ENCODE measurements at regions not wholly inside any gene's neighbourhood (a gene's known extent, or its start where the extent isn't known, plus 50 kb on each side); places are given as distances from the start of the nearest gene placed in this dataset.
"Not testable (repeated sequence)": the region's sequence is repeated elsewhere in the genome, so short reads cannot be mapped to it uniquely, and the experiment has no call there.

DNA sequence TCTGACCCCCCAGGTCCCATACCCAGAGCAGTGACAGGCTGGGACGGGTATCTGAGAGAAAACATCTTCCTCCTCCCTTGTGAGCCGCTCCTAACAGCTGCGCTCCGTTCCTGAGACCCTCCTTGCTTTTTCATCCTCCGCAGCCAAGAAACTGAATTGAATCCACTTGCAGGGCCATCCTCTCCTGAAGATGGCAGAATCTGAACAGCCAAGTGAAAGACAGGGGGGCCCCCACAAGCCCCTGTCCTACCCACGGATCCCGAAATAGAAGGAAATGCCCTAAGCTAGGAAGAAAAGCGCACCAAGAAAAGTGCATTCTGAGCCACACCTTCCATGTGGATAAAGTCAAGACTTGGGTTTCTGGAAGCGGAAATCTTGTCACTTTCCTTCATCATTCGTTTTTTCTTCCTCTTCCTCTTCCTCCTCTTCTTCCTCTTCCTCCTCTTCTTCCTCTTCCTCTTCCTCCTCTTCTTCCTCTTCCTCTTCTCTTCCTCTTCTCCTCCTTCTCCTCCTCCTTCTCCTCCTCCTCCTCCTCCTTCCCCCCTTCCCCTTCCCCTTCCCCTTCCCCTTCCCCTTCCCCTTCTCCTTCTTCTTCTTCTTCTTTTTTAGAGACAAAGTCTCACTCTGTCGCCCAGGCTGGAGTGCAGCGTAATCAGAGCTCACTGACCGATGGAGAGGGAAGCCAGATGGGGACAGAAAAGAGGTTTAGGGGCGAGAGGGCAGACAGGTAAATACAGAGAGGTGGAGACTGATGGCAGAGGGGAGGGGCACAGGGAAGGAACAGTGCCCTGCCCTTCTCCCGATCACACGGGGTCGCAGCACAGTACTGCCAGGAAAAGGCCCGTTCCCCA, 86.0 kb upstream of the WWC2 start:
- WGBS, 2 donors = 49 to 73% methylated on average over 18 of the region's 18 CpGs
- DNase-seq = peak in 1 of 3 donors; percentile 4
- no peaks in the 10 kb centered on the region for H3K9me3 ChIP-seq (ENCODE audit: control insufficient read depth in 4 of 4, insufficient read depth in 3 of 4, low read length in 3 of 4)
- no peak overlapping the region for H3K4me3 ChIP-seq
- no peak overlapping the region for H3K9ac ChIP-seq (ENCODE audit: insufficient read depth in 1 of 2, low read length in 2 of 2)
- no peak overlapping the region for H3K27ac ChIP-seq (ENCODE audit: low read depth in 1 of 2, low read length in 1 of 2)
- H3K36me3 ChIP-seq (ENCODE audit: control insufficient read depth in 4 of 4, insufficient read depth in 4 of 4, low read length in 4 of 4) = no peaks in the 10 kb centered on the region
- TF ChIP-seq, protein P1, sequence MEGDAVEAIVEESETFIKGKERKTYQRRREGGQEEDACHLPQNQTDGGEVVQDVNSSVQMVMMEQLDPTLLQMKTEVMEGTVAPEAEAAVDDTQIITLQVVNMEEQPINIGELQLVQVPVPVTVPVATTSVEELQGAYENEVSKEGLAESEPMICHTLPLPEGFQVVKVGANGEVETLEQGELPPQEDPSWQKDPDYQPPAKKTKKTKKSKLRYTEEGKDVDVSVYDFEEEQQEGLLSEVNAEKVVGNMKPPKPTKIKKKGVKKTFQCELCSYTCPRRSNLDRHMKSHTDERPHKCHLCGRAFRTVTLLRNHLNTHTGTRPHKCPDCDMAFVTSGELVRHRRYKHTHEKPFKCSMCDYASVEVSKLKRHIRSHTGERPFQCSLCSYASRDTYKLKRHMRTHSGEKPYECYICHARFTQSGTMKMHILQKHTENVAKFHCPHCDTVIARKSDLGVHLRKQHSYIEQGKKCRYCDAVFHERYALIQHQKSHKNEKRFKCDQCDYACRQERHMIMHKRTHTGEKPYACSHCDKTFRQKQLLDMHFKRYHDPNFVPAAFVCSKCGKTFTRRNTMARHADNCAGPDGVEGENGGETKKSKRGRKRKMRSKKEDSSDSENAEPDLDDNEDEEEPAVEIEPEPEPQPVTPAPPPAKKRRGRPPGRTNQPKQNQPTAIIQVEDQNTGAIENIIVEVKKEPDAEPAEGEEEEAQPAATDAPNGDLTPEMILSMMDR (IDR thresholded peaks at IDR 0.05; ENCODE audit: control extremely low read depth, extremely low read depth) = no peak
- H3K4me1 ChIP-seq (ENCODE audit: control insufficient read depth in 5 of 5, insufficient read depth in 5 of 5, low read length in 5 of 5) = no peaks in the 10 kb centered on the region
- no peak for ATAC-seq (ENCODE audit: insufficient read depth, low FRiP score)
- H3K27me3 ChIP-seq (ENCODE audit: control insufficient read depth in 3 of 3, insufficient read depth in 3 of 3, low read length in 2 of 3) = peaks cover 0 to 15% (median 0%) of the 10 kb centered on the region in 3 donors

DNA sequence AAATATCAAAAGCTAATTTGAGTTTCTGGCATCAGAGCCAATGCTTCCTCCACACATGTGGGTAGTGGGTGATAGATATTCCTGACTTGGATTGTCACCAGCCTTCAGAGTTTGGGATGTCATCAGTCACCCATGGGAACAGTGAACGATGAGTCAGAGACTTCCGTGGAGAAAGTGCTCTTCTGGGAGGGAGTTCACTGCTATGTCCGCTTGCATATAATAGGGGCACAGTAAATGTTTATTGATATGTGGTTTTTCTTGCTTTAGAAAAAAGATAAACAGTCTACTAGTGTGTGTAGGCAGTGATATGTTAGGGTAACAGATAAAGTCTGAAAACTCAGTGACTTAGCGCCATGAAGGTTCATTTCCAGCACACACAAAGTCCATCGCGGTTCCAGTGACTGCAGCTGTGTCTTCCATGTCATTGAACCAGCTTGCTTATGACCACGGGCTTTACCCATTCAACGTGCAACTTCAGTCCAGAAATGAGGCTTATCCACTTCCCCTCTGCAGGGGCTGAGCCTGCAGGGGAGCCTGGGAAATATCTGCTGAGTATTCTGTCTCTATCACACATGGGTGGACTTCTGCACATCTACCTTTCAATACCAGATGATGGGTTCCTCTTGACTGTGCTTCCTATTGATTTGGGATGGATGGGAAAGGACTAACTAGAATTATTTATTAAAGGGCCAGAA, 87.7 kb upstream of the WWC2 start:
- Histone ChIP-seq H3K36me3 (ENCODE audit: control insufficient read depth in 4 of 4, insufficient read depth in 4 of 4, low read length in 4 of 4) (no peaks in the 10 kb centered on the region), H3K9me3 (ENCODE audit: control insufficient read depth in 4 of 4, insufficient read depth in 3 of 4, low read length in 3 of 4) (no peaks in the 10 kb centered on the region), H3K4me3 (no peak overlapping the region), H3K27ac (ENCODE audit: low read depth in 1 of 2, low read length in 1 of 2) (no peak overlapping the region), H3K27me3 (ENCODE audit: control insufficient read depth in 3 of 3, insufficient read depth in 3 of 3, low read length in 2 of 3) (peaks cover 0 to 15% (median 0%) of the 10 kb centered on the region in 3 donors), H3K4me1 (ENCODE audit: control insufficient read depth in 5 of 5, insufficient read depth in 5 of 5, low read length in 5 of 5) (no peaks in the 10 kb centered on the region), H3K9ac (ENCODE audit: insufficient read depth in 1 of 2, low read length in 2 of 2) (no peak overlapping the region)
- 78% methylated on average over 8 of the region's 8 CpGs for WGBS, 2 donors
- no peak for ATAC-seq (ENCODE audit: insufficient read depth, low FRiP score)
- DNase-seq = peak in 1 of 3 donors; percentile 0
- TF ChIP-seq, protein P1 (IDR thresholded peaks at IDR 0.05; ENCODE audit: control extremely low read depth, extremely low read depth) = no peak

DNA sequence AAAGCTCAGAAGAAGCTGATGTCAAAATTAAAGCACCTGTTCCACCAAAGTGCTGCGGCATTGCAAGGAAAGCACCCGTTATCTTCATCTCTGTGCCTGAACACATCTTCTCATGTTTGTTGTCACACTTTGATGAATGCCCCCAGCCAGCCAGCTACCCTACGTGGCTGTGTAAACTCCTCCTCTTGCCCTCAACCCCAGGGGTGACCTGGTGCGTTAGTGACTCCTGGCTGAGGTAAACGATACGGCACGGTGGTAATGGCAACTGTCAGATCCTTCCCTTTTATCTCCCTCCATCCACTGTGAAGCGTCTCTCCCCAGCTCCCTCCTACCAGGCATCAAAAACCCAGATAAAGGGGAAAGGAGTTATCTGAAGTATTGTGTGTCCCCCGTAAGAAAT, 90.6 kb upstream of the WWC2 start:
- H3K27ac ChIP-seq (ENCODE audit: low read depth in 1 of 2, low read length in 1 of 2) = no peak overlapping the region
- peaks cover 0 to 3% (median 0%) of the 10 kb centered on the region in 4 donors for H3K9me3 ChIP-seq (ENCODE audit: control insufficient read depth in 4 of 4, insufficient read depth in 3 of 4, low read length in 3 of 4)
- ATAC-seq (ENCODE audit: insufficient read depth, low FRiP score) = no peak
- 26 to 28% methylated on average over 9 of the region's 9 CpGs for WGBS, 2 donors
- TF ChIP-seq, protein P1 (IDR thresholded peaks at IDR 0.05; ENCODE audit: control extremely low read depth, extremely low read depth) = no peak
- no peaks in the 10 kb centered on the region for H3K36me3 ChIP-seq (ENCODE audit: control insufficient read depth in 4 of 4, insufficient read depth in 4 of 4, low read length in 4 of 4)
- no peak overlapping the region for H3K9ac ChIP-seq (ENCODE audit: insufficient read depth in 1 of 2, low read length in 2 of 2)
- H3K4me3 ChIP-seq = no peak overlapping the region
- no peaks in the 10 kb centered on the region for H3K4me1 ChIP-seq (ENCODE audit: control insufficient read depth in 5 of 5, insufficient read depth in 5 of 5, low read length in 5 of 5)
- H3K27me3 ChIP-seq (ENCODE audit: control insufficient read depth in 3 of 3, insufficient read depth in 3 of 3, low read length in 2 of 3) = peaks cover 0 to 15% (median 0%) of the 10 kb centered on the region in 3 donors
- DNase-seq = no peak

DNA sequence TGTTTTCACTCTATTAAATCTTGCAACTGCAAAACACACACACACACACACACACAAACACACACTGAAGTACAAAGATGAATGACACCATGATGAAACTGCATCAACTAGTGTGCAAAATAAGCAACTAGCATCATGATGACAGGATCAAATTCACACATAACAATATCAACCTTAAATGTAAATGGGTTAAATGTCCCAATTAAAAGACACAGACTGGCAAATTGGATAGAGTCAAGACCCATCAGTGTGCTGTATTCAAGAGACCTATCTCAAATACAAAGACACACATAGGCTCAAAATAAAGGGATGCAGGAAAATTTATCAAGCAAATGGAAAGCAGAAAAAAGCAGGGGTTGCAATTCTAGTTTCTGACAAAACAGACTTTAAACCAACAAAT, 87.2 kb upstream of the DCTD start:
- H3K9me3 ChIP-seq (ENCODE audit: control insufficient read depth in 4 of 4, insufficient read depth in 3 of 4, low read length in 3 of 4); H3K4me3 ChIP-seq; H3K27me3 ChIP-seq (ENCODE audit: control insufficient read depth in 3 of 3, insufficient read depth in 3 of 3, low read length in 2 of 3); H3K27ac ChIP-seq (ENCODE audit: low read depth in 1 of 2, low read length in 1 of 2); DNase-seq; H3K36me3 ChIP-seq (ENCODE audit: control insufficient read depth in 4 of 4, insufficient read depth in 4 of 4, low read length in 4 of 4); H3K4me1 ChIP-seq (ENCODE audit: control insufficient read depth in 5 of 5, insufficient read depth in 5 of 5, low read length in 5 of 5); H3K9ac ChIP-seq (ENCODE audit: insufficient read depth in 1 of 2, low read length in 2 of 2); ATAC-seq (ENCODE audit: insufficient read depth, low FRiP score): not testable (repeated sequence)
